Stimulated activated effector memory CD8-positive, alpha-beta T cell treated with anti-CD3 and anti-CD28 coated beads, Interleukin-12 subunit alpha, Interleukin-12 subunit beta, amount 100 ng/mL, for 72 hours (primary cell): ENCODE measurements at regions not wholly inside any gene's neighbourhood (a gene's known extent, or its start where the extent isn't known, plus 50 kb on each side); places are given as distances from the start of the nearest gene placed in this dataset.

Experiments
- ATAC-seq: fragments of 150-1000 bp; cut with Tn5 transposase; 2 replicates; pipeline ENCODE4 v1.10.0; 2021
- DNase-seq, 2 donors: peaks; one replicate each; pipeline ENCODE4 v3.0.0; 2021 to 2022; ENCODE audit warnings: low spot score in 2 of 2
- H3K27ac Mint-ChIP-seq: one replicate; pipeline ENCODE4 v1.8.0; 2022; ENCODE audit warnings: mild to moderate bottlenecking, mixed read lengths
- H3K36me3 Mint-ChIP-seq: one replicate; pipeline ENCODE4 v1.8.0; 2022; ENCODE audit warnings: mild to moderate bottlenecking, mixed read lengths
- H3K4me1 Mint-ChIP-seq: one replicate; pipeline ENCODE4 v1.8.0; 2022; ENCODE audit warnings: mixed read lengths
- H3K4me3 Mint-ChIP-seq: one replicate; pipeline ENCODE4 v1.8.0; 2022; ENCODE audit warnings: mild to moderate bottlenecking, mixed read lengths
- H3K9me3 Mint-ChIP-seq: one replicate; pipeline ENCODE4 v1.8.0; 2022; ENCODE audit warnings: mixed read lengths

GRCh38 chr2:120982598-120982997 lies 246.9 kb downstream of the GLI2 start:
- Mint-ChIP-seq H3K27ac (no peak overlapping the region), H3K36me3 (no peaks in the 10 kb centered on the region), H3K9me3 (no peaks in the 10 kb centered on the region), H3K4me1 (no peaks in the 10 kb centered on the region), H3K4me3 (no peak overlapping the region)
- no peak for ATAC-seq
- no peak for DNase-seq

- no peak overlapping the region for H3K27ac Mint-ChIP-seq
- ATAC-seq (no peak), DNase-seq (no peak)
- H3K4me3 Mint-ChIP-seq: no peak overlapping the region
- H3K36me3 Mint-ChIP-seq: no peaks in the 10 kb centered on the region
- H3K4me1 Mint-ChIP-seq: no peaks in the 10 kb centered on the region
- H3K9me3 Mint-ChIP-seq: no peaks in the 10 kb centered on the region
Observed at GRCh38 chr2:120983344-120983743, 247.7 kb downstream of the GLI2 start.

GRCh38 chr2:120984046-120984445 lies 248.4 kb downstream of the GLI2 start:
- Mint-ChIP-seq H3K36me3 (no peaks in the 10 kb centered on the region), H3K27ac (no peak overlapping the region), H3K9me3 (no peaks in the 10 kb centered on the region), H3K4me3 (no peak overlapping the region), H3K4me1 (no peaks in the 10 kb centered on the region)
- ATAC-seq (no peak), DNase-seq (no peak)

GRCh38 chr2:120984452-120985173 lies 248.9 kb downstream of the GLI2 start:
- Mint-ChIP-seq H3K36me3 (no peaks in the 10 kb centered on the region), H3K4me1 (no peaks in the 10 kb centered on the region), H3K27ac (no peak overlapping the region), H3K4me3 (no peak overlapping the region), H3K9me3 (no peaks in the 10 kb centered on the region)
- DNase-seq: no peak
- no peak for ATAC-seq

GRCh38 chr2:120985174-120985996 lies 249.7 kb downstream of the GLI2 start:
- Mint-ChIP-seq H3K9me3 (no peaks in the 10 kb centered on the region), H3K36me3 (no peaks in the 10 kb centered on the region), H3K27ac (no peak overlapping the region), H3K4me3 (no peak overlapping the region), H3K4me1 (no peaks in the 10 kb centered on the region)
- no peak for DNase-seq
- no peak for ATAC-seq

- DNase-seq (no peak), ATAC-seq (no peak)
- no peaks in the 10 kb centered on the region for H3K4me1 Mint-ChIP-seq
- H3K9me3 Mint-ChIP-seq: no peaks in the 10 kb centered on the region
- H3K27ac Mint-ChIP-seq: no peak overlapping the region
- H3K4me3 Mint-ChIP-seq: no peak overlapping the region
- H3K36me3 Mint-ChIP-seq: no peaks in the 10 kb centered on the region
Observed at GRCh38 chr2:120985997-120986651, 250.5 kb downstream of the GLI2 start.

- Mint-ChIP-seq H3K4me3 (no peak overlapping the region), H3K27ac (no peak overlapping the region), H3K9me3 (no peaks in the 10 kb centered on the region), H3K4me1 (no peaks in the 10 kb centered on the region), H3K36me3 (no peaks in the 10 kb centered on the region)
- no peak for DNase-seq
- ATAC-seq: no peak
Observed at GRCh38 chr2:120986898-120987650, 251.4 kb downstream of the GLI2 start.

GRCh38 chr2:120988051-120988699 lies 252.5 kb downstream of the GLI2 start:
- Mint-ChIP-seq H3K4me1 (no peaks in the 10 kb centered on the region), H3K27ac (no peak overlapping the region), H3K9me3 (no peaks in the 10 kb centered on the region), H3K4me3 (no peak overlapping the region), H3K36me3 (no peaks in the 10 kb centered on the region)
- DNase-seq (no peak), ATAC-seq (no peak)

- Mint-ChIP-seq H3K36me3 (no peaks in the 10 kb centered on the region), H3K27ac (no peak overlapping the region)
- no peak for ATAC-seq
Observed at GRCh38 chr2:120988700-120989511, 253.2 kb downstream of the GLI2 start.

GRCh38 chr2:120989512-120990441 lies 254.1 kb downstream of the GLI2 start:
- no peak overlapping the region for H3K4me3 Mint-ChIP-seq

More at GRCh38 chr2:120988700-120989511, 253.2 kb downstream of the GLI2 start:
- DNase-seq: no peak
- H3K9me3 Mint-ChIP-seq: no peaks in the 10 kb centered on the region
- no peak overlapping the region for H3K4me3 Mint-ChIP-seq
- H3K4me1 Mint-ChIP-seq: no peaks in the 10 kb centered on the region

GRCh38 chr2:120990451-120990871 lies 254.8 kb downstream of the GLI2 start:
- Mint-ChIP-seq H3K36me3 (no peaks in the 10 kb centered on the region), H3K27ac (no peak overlapping the region), H3K4me1 (no peaks in the 10 kb centered on the region), H3K9me3 (no peaks in the 10 kb centered on the region), H3K4me3 (no peak overlapping the region)
- no peak for ATAC-seq
- DNase-seq: no peak

More at GRCh38 chr2:120989512-120990441, 254.1 kb downstream of the GLI2 start:
- no peaks in the 10 kb centered on the region for H3K36me3 Mint-ChIP-seq
- H3K9me3 Mint-ChIP-seq: no peaks in the 10 kb centered on the region
- no peak for ATAC-seq
- no peak overlapping the region for H3K27ac Mint-ChIP-seq
- no peak for DNase-seq
- H3K4me1 Mint-ChIP-seq: no peaks in the 10 kb centered on the region

GRCh38 chr2:120991441-120991840 lies 255.8 kb downstream of the GLI2 start:
- H3K4me3 Mint-ChIP-seq: no peak overlapping the region
- no peaks in the 10 kb centered on the region for H3K36me3 Mint-ChIP-seq
- no peaks in the 10 kb centered on the region for H3K4me1 Mint-ChIP-seq
- ATAC-seq: no peak
- no peak overlapping the region for H3K27ac Mint-ChIP-seq
- DNase-seq: no peak
- H3K9me3 Mint-ChIP-seq: no peaks in the 10 kb centered on the region

GRCh38 chr2:120992791-120993555 lies 257.3 kb downstream of the GLI2 start:
- H3K9me3 Mint-ChIP-seq: no peaks in the 10 kb centered on the region
- no peak overlapping the region for H3K4me3 Mint-ChIP-seq
- ATAC-seq (no peak), DNase-seq (no peak)
- H3K4me1 Mint-ChIP-seq: no peaks in the 10 kb centered on the region
- H3K36me3 Mint-ChIP-seq: no peaks in the 10 kb centered on the region
- no peak overlapping the region for H3K27ac Mint-ChIP-seq
